ENCODE measurements at regions not wholly inside any gene's neighbourhood (a gene's known extent, or its start where the extent isn't known, plus 50 kb on each side); places are given as distances from the start of the nearest gene placed in this dataset.
"Not testable (repeated sequence)": the region's sequence is repeated elsewhere in the genome, so short reads cannot be mapped to it uniquely, and the experiment has no call there.

GRCh38 chrY:16831766-16832165 lies 1048.3 kb downstream of the CDY2B start (continued):
- TF ChIP-seq SIRT6 (IDR thresholded peaks at IDR 0.05; ENCODE audit: low read length): no peak
- TF ChIP-seq CBX8 (IDR thresholded peaks at IDR 0.05; ENCODE audit: borderline replicate concordance, low read depth, low read length): no peak
- TF ChIP-seq RBBP5 (IDR thresholded peaks at IDR 0.05; ENCODE audit: borderline replicate concordance, low read depth, low read length): no peak

DNA sequence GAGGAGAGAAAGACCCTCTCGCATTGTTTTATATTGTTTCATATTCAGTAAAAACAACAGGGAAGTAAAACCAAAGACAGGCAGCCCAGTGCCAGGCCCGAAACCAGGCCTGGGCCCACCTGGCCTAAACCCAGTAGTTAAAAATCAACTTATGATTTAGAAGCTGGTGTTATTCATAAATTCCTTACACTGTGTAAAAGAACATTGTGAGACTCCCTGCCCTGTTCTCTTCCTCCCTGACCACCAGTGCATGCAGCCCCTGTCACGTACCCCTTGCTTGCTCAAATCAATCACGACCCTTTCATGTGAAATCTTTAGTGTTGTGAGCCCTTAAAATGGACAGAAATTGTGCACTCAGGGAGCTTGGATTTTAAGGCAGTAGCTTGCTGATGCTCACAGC lies 1048.7 kb downstream of the CDY2B start:
- WGBS, 2 experiments (ENCODE audit: extremely low coverage in 1 of 2, insufficient coverage in 1 of 2, insufficient read length in 1 of 2, insufficient replicate concordance in 2 of 2, low coverage in 1 of 2, low lambda C conversion rate in 2 of 2, missing lambda C conversion rate in 1 of 2): 90% methylated on average over 4 of the region's 4 CpGs; no CpG with 5 or more reads in 1 of the 2 experiments
- H2BK5ac ChIP-seq (ENCODE audit: low read depth, low read length); H2BK12ac ChIP-seq (ENCODE audit: low read depth, low read length); H3K23ac ChIP-seq (ENCODE audit: insufficient read length); H4K5ac ChIP-seq (ENCODE audit: insufficient read length, low read depth, low read length); H2AFZ ChIP-seq (ENCODE audit: low read length); H3K18ac ChIP-seq (ENCODE audit: extremely low read depth, low read length); FAIRE-seq; H3K79me1 ChIP-seq (ENCODE audit: low read depth, low read length); H3K4me1 ChIP-seq (replicated peaks in 1 of 4; ENCODE audit: control insufficient read depth in 3 of 4, insufficient read depth in 4 of 4, low read length in 3 of 4); H4K20me1 ChIP-seq (replicated peaks in 1 of 2; ENCODE audit: control insufficient read depth in 1 of 2, insufficient read depth in 2 of 2, low read length in 2 of 2); H3K79me2 ChIP-seq (ENCODE audit: control insufficient read depth in 1 of 2, insufficient read depth in 2 of 2, low read length in 2 of 2); H2BK20ac ChIP-seq (ENCODE audit: low read length); DNase-seq (ENCODE audit: low read depth in 1 of 2, low spot score in 2 of 2); H3K4me3 ChIP-seq (ENCODE audit: extremely low read depth in 1 of 4, insufficient read depth in 2 of 4, low read depth in 3 of 4, low read length in 4 of 4); H3K36me3 ChIP-seq (ENCODE audit: control insufficient read depth in 2 of 4, insufficient read depth in 4 of 4, low read length in 3 of 4); H3K9me3 ChIP-seq (ENCODE audit: insufficient read depth in 2 of 2, low read depth in 1 of 2, low read length in 1 of 2); H3K27ac ChIP-seq (ENCODE audit: low read depth, low read length); H2BK15ac ChIP-seq (ENCODE audit: low read length); H4K91ac ChIP-seq (replicated peaks; ENCODE audit: insufficient read length, low read length); H3K56ac ChIP-seq (replicated peaks; ENCODE audit: insufficient read length, low read depth, low read length); POLR2A ChIA-PET (ENCODE audit: partially characterized antibody); CTCF ChIA-PET (ENCODE audit: partially characterized antibody); H3K14ac ChIP-seq (ENCODE audit: insufficient read length); H3K4ac ChIP-seq (replicated peaks; ENCODE audit: insufficient read length, low read depth, low read length); H3K9ac ChIP-seq (replicated peaks in 1 of 4; ENCODE audit: extremely low read depth in 1 of 4, low read depth in 3 of 4, low read length in 3 of 4); H3K27me3 ChIP-seq (replicated peaks in 1 of 4; ENCODE audit: control insufficient read depth in 3 of 4, extremely low read depth in 1 of 4, insufficient read depth in 3 of 4, low read length in 3 of 4); H4K8ac ChIP-seq (ENCODE audit: extremely low read depth, insufficient read depth, low read length); H3K23me2 ChIP-seq (ENCODE audit: low read depth, low read length); H3K4me2 ChIP-seq (ENCODE audit: insufficient read depth in 1 of 2, low read depth in 2 of 2, low read length in 2 of 2); H2AK5ac ChIP-seq (ENCODE audit: low read depth, low read length); H2BK120ac ChIP-seq (replicated peaks; ENCODE audit: low read depth, low read length): not testable (repeated sequence)
